LoVo (cell line): ENCODE measurements at regions not wholly inside any gene's neighbourhood (a gene's known extent, or its start where the extent isn't known, plus 50 kb on each side); places are given as distances from the start of the nearest gene placed in this dataset.

Experiments
- DNase-seq: peaks from one replicate; pipeline ENCODE4 v3.0.0-alpha.2; 2016; ENCODE audit warnings: low spot score

- no peak for DNase-seq
Observed at GRCh38 chr1:117260761-117261423, 50.2 kb upstream of the VTCN1 start.
